ENCODE measurements at regions not wholly inside any gene's neighbourhood (a gene's known extent, or its start where the extent isn't known, plus 50 kb on each side); places are given as distances from the start of the nearest gene placed in this dataset.
A peak's percentile ranks its signal among the peaks of the same experiment; 100 is the strongest.

DNA sequence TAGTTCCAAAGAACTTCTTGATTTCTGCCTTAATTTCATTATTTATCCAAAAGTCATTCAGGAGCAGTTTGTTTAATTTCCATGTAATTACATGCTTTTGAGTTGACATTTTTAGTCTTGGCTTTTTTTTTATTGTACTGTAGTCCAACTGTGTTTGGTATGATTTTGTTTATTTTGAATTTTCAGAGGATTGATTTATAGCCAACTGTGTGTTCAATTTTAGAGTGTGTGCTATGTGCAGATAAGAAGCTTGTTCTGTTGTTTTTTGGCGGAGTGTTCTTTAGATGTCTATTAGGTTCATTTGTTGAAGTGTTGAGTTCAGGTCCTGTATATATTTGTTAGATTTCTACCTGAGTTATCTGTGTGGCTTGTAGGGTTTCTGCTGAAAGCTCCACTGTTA lies 533.6 kb downstream of the TRAM1L1 start:
- TF ChIP-seq TAF1 (IDR thresholded peaks at IDR 0.05; ENCODE audit: low read depth) (no peak), ZBTB7A (IDR thresholded peaks at IDR 0.05; ENCODE audit: low read depth) (no peak)

DNA sequence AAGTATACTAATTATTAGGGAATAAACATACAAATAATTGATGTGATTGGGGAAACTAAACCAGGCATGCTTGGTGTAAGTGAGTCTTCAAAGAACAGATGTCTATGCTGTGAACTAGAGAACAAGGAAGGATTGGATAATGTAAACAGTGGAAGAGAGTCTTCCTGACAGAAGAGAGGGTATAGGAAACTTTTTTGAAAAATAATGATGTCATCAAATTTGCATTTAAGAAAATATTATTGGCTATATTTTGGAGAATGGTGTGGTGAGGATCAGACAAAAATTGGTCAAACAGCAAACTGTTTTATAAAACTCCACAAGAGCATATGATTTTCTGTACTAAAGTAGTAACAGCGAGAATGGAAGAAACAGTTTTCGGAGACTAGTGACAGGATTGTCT lies 537.7 kb downstream of the TRAM1L1 start:
- TF ChIP-seq NFIC (IDR thresholded peaks at IDR 0.05), result no peak

DNA sequence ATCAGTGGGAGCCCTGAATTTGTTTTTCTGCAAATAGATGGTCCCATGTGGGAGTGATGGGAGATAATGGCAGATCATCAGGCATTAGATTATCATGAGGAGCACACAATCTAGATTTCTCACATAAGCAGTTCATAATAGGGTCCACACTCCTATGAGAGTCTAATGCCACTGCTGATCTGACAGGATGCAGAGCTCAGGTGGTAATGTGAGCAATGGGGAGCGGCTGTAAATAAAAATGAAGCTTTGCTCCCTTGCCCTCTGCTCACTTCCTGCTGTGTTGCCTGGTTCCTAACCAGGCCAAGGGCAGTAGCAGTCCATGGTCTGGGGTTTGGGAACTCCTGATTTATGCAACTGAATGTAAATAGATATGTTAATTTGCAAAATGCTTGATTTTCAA lies 538.6 kb downstream of the TRAM1L1 start:
- TF ChIP-seq CREB1 (IDR thresholded peaks at IDR 0.05; ENCODE audit: low read depth), result no peak
- TF ChIP-seq TEAD4 (IDR thresholded peaks at IDR 0.05), result no peak
- TF ChIP-seq ZBTB7A (IDR thresholded peaks at IDR 0.05; ENCODE audit: low read depth), result no peak
- no peak for TF ChIP-seq YY1 (IDR thresholded peaks at IDR 0.05; ENCODE audit: low read depth)

DNA sequence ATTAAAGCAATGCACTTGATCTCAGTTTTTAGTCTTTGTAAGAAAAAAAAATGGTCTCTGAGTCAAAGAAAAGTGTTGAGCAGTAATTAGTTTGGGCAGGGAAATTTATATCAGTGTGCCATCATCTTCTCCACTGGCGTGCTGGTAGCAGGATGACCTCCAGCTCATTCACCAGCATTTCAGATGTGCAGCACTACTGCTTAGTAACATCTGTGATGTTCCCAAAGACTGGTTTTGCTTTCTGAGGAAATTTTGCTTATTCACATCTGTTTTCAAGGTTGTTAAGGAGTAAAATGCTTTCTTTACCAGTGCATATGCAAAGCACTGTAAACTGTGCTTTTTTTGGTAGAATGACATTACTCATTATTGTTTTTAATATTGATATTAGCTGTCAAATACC lies 540.4 kb downstream of the TRAM1L1 start:
- TF ChIP-seq CREB1 (IDR thresholded peaks at IDR 0.05; ENCODE audit: low read depth), result no peak

DNA sequence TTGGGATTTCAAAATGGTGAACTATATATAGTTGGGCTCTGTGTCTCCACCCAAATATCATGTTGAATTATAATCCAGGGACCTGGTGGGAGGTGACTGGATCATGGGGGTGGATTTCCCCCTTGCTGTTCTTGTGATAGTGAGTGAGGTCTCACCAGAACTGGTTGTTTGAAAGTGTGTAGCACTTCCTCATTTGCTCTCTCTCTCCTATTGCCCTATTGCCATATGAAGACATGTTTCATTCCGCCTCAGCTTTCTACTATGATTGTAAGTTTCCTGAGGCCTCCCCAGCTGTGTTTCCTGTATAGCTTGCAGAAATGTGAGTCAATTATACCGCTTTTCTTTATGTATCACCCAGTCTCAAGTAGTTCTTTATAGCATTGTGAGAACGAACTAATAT lies 545.6 kb downstream of the TRAM1L1 start:
- TF ChIP-seq, protein P1, sequence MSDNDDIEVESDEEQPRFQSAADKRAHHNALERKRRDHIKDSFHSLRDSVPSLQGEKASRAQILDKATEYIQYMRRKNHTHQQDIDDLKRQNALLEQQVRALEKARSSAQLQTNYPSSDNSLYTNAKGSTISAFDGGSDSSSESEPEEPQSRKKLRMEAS (IDR thresholded peaks at IDR 0.05), result no peak
- TF ChIP-seq TEAD4 (IDR thresholded peaks at IDR 0.05) (no peak), YY1 (IDR thresholded peaks at IDR 0.05; ENCODE audit: low read depth) (no peak)

DNA sequence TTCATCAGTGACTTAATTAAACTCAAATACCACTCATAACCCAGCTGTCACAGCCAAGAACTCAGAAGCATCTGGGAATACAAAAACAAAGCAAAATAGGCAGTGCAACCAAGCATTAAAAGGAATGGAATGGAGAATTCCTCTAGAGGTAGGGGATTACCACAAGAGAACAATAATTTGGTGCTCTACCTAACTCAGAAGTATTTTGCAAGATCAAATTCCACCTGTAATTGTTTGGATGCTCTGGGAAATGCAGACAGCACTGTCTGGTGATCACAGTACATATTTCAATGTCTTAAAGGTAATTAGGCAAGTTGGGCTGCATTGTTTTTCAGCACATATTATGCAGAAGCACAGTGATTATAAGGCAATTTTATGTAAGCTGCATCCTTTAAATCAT lies 547.5 kb downstream of the TRAM1L1 start:
- TF ChIP-seq, protein P2, sequence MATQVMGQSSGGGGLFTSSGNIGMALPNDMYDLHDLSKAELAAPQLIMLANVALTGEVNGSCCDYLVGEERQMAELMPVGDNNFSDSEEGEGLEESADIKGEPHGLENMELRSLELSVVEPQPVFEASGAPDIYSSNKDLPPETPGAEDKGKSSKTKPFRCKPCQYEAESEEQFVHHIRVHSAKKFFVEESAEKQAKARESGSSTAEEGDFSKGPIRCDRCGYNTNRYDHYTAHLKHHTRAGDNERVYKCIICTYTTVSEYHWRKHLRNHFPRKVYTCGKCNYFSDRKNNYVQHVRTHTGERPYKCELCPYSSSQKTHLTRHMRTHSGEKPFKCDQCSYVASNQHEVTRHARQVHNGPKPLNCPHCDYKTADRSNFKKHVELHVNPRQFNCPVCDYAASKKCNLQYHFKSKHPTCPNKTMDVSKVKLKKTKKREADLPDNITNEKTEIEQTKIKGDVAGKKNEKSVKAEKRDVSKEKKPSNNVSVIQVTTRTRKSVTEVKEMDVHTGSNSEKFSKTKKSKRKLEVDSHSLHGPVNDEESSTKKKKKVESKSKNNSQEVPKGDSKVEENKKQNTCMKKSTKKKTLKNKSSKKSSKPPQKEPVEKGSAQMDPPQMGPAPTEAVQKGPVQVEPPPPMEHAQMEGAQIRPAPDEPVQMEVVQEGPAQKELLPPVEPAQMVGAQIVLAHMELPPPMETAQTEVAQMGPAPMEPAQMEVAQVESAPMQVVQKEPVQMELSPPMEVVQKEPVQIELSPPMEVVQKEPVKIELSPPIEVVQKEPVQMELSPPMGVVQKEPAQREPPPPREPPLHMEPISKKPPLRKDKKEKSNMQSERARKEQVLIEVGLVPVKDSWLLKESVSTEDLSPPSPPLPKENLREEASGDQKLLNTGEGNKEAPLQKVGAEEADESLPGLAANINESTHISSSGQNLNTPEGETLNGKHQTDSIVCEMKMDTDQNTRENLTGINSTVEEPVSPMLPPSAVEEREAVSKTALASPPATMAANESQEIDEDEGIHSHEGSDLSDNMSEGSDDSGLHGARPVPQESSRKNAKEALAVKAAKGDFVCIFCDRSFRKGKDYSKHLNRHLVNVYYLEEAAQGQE (IDR thresholded peaks at IDR 0.05; ENCODE audit: low read depth), result no peak
- no peak for TF ChIP-seq CREB1 (IDR thresholded peaks at IDR 0.05; ENCODE audit: low read depth)
- TF ChIP-seq TEAD4 (IDR thresholded peaks at IDR 0.05), result peak; percentile 80
- 0 out of 2 replicates have a peak, but pooled peaks have one; percentile 5 for TF ChIP-seq RAD21 (IDR thresholded peaks at IDR 0.05; ENCODE audit: low read depth)
- no peak for TF ChIP-seq YY1 (IDR thresholded peaks at IDR 0.05; ENCODE audit: low read depth)
- no peak for TF ChIP-seq EGR1 (IDR thresholded peaks at IDR 0.05)
- TF ChIP-seq TCF12 (IDR thresholded peaks at IDR 0.05; ENCODE audit: low read depth), result peak; percentile 60; the same call in 1 of the 2 replicates
- TF ChIP-seq, protein P1 (IDR thresholded peaks at IDR 0.05), result no peak
- TF ChIP-seq CEBPB (IDR thresholded peaks at IDR 0.05), result peak; percentile 65
- peak; percentile 78 for TF ChIP-seq EP300 (IDR thresholded peaks at IDR 0.05; ENCODE audit: borderline replicate concordance)
- TF ChIP-seq FOXM1 (IDR thresholded peaks at IDR 0.05; ENCODE audit: borderline replicate concordance, low read depth), result peak; percentile 66; the same call in 1 of the 2 replicates
- no peak for TF ChIP-seq TAF1 (IDR thresholded peaks at IDR 0.05; ENCODE audit: low read depth)
- no peak for TF ChIP-seq ZBTB7A (IDR thresholded peaks at IDR 0.05; ENCODE audit: low read depth)
- TF ChIP-seq, protein P3, sequence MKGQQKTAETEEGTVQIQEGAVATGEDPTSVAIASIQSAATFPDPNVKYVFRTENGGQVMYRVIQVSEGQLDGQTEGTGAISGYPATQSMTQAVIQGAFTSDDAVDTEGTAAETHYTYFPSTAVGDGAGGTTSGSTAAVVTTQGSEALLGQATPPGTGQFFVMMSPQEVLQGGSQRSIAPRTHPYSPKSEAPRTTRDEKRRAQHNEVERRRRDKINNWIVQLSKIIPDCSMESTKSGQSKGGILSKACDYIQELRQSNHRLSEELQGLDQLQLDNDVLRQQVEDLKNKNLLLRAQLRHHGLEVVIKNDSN (IDR thresholded peaks at IDR 0.05), result no peak
- TF ChIP-seq NFIC (IDR thresholded peaks at IDR 0.05), result 0 out of 2 replicates have a peak, but pooled peaks have one; percentile 26

DNA sequence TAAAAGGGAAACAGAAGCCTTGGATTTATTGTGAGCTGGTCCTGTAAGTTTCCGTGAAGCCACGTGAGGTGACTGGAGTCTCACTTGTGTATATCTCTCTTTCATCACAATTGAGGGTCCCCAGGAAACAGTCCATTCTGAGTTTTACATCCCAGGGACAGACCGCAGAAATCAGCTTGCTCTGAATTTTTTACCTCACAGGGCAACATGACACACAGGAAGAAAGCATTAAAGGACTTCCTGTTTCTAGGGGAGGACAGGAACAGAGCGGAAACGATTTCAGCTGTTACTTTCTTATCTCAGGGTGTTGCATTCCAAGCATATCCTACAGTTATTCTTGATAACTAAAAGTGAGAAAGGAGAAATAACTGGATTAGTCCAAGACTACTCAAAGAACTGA lies 553.5 kb downstream of the TRAM1L1 start:
- TF ChIP-seq EP300 (IDR thresholded peaks at IDR 0.05; ENCODE audit: borderline replicate concordance), result no peak
- TF ChIP-seq TEAD4 (IDR thresholded peaks at IDR 0.05), result no peak
- TF ChIP-seq, protein P2 (IDR thresholded peaks at IDR 0.05; ENCODE audit: low read depth), result no peak
- TF ChIP-seq FOXM1 (IDR thresholded peaks at IDR 0.05; ENCODE audit: borderline replicate concordance, low read depth), result no peak
- TF ChIP-seq TCF12 (IDR thresholded peaks at IDR 0.05; ENCODE audit: low read depth), result no peak
- TF ChIP-seq CREB1 (IDR thresholded peaks at IDR 0.05; ENCODE audit: low read depth), result no peak
- TF ChIP-seq CEBPB (IDR thresholded peaks at IDR 0.05), result no peak
- no peak for TF ChIP-seq NFIC (IDR thresholded peaks at IDR 0.05)
- TF ChIP-seq, protein P3 (IDR thresholded peaks at IDR 0.05), result no peak
- TF ChIP-seq ZBTB7A (IDR thresholded peaks at IDR 0.05; ENCODE audit: low read depth), result no peak
- TF ChIP-seq, protein P1 (IDR thresholded peaks at IDR 0.05), result no peak
- no peak for TF ChIP-seq EGR1 (IDR thresholded peaks at IDR 0.05)
- no peak for TF ChIP-seq YY1 (IDR thresholded peaks at IDR 0.05; ENCODE audit: low read depth)
- TF ChIP-seq RAD21 (IDR thresholded peaks at IDR 0.05; ENCODE audit: low read depth), result no peak
- no peak for TF ChIP-seq TAF1 (IDR thresholded peaks at IDR 0.05; ENCODE audit: low read depth)
